Activated naive CD4-positive, alpha-beta T cell treated with anti-CD3 and anti-CD28 coated beads, Interleukin-2, amount 10 ng/mL, durations not matched to agents 7 days and 5 days (primary cell): ENCODE measurements at regions not wholly inside any gene's neighbourhood (a gene's known extent, or its start where the extent isn't known, plus 50 kb on each side); places are given as distances from the start of the nearest gene placed in this dataset.
"Not testable (repeated sequence)": the region's sequence is repeated elsewhere in the genome, so short reads cannot be mapped to it uniquely, and the experiment has no call there.

ENCODE experiments used
- CTCF ChIA-PET: fragments of 350-600 bp; sonication (Branson Sonifier 250); formaldehyde crosslinking; loops from one replicate; lab custom pipeline; 2021; ENCODE audit warnings: antibody characterized with exemption; lab: Charles Lee
- DNase-seq: peaks from one replicate; pipeline ENCODE4 v3.0.0-alpha.2; 2020
- H3K27ac Mint-ChIP-seq: one replicate; pipeline ENCODE4 v1.8.0; 2021; ENCODE audit warnings: mild to moderate bottlenecking, moderate library complexity, mixed read lengths
- H3K27me3 Mint-ChIP-seq: one replicate; pipeline ENCODE4 v1.8.0; 2021; ENCODE audit warnings: mild to moderate bottlenecking, mixed read lengths
- H3K36me3 Mint-ChIP-seq: one replicate; pipeline ENCODE4 v1.8.0; 2021; ENCODE audit warnings: mixed read lengths
- H3K4me1 Mint-ChIP-seq: one replicate; pipeline ENCODE4 v1.8.0; 2021; ENCODE audit warnings: mixed read lengths
- H3K4me3 Mint-ChIP-seq: one replicate; pipeline ENCODE4 v1.8.0; 2021; ENCODE audit warnings: mild to moderate bottlenecking, moderate library complexity, mixed read lengths
- H3K9me3 Mint-ChIP-seq: one replicate; pipeline ENCODE4 v1.8.0; 2021; ENCODE audit warnings: mixed read lengths

DNA sequence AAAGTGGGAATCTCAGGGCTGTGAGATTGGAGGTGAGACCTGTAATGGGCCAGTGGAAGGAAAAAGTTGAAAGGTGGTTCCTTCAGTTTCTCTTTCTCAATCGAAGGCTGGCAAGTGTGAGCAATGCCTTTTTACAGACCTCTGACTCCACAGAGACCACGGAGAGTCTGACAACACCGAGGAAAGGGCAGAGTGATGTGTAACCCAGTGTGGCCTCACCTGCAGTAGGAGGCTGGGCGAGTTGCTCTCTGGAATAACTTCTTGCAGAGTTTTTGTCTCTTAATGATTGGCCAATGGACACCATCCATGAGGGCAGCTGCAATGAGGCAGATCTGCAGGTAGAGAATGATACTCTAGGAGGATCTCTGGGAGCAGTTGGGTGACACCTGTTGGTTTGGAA, 115.8 kb downstream of the CRYBB2 start:
- DNase-seq, CTCF ChIA-PET, H3K4me3 Mint-ChIP-seq, H3K4me1 Mint-ChIP-seq, H3K36me3 Mint-ChIP-seq, H3K27ac Mint-ChIP-seq, H3K9me3 Mint-ChIP-seq: not testable (repeated sequence)
- H3K27me3 Mint-ChIP-seq = peaks cover 14% of the 10 kb centered on the region

GRCh38 chr22:25340536-25340935, 121.1 kb downstream of the CRYBB2 start:
- CTCF ChIA-PET, DNase-seq, H3K4me3 Mint-ChIP-seq, H3K36me3 Mint-ChIP-seq, H3K27ac Mint-ChIP-seq, H3K4me1 Mint-ChIP-seq: not testable (repeated sequence)
- H3K27me3 Mint-ChIP-seq = peaks cover 19% of the 10 kb centered on the region
- peaks cover 16% of the 10 kb centered on the region for H3K9me3 Mint-ChIP-seq

- H3K4me1 Mint-ChIP-seq, H3K4me3 Mint-ChIP-seq, DNase-seq, H3K27ac Mint-ChIP-seq, H3K27me3 Mint-ChIP-seq, CTCF ChIA-PET: not testable (repeated sequence)
- Mint-ChIP-seq H3K9me3 (peaks cover 12% of the 10 kb centered on the region), H3K36me3 (peaks cover 13% of the 10 kb centered on the region)
These were observed 124.9 kb downstream of the CRYBB2 start for GRCh38 chr22:25344366-25344765.

- H3K4me3 Mint-ChIP-seq = no peak overlapping the region
- H3K36me3 Mint-ChIP-seq = peaks cover 25% of the 10 kb centered on the region
- CTCF ChIA-PET = no interaction called here
- H3K4me1 Mint-ChIP-seq = no peaks in the 10 kb centered on the region
- DNase-seq = peak; percentile 11
- peaks cover 6% of the 10 kb centered on the region for H3K9me3 Mint-ChIP-seq
- H3K27me3 Mint-ChIP-seq = peaks cover 9% of the 10 kb centered on the region
- H3K27ac Mint-ChIP-seq = no peak overlapping the region
These were observed 127.7 kb downstream of the CRYBB2 start for GRCh38 chr22:25346859-25347751.

DNA sequence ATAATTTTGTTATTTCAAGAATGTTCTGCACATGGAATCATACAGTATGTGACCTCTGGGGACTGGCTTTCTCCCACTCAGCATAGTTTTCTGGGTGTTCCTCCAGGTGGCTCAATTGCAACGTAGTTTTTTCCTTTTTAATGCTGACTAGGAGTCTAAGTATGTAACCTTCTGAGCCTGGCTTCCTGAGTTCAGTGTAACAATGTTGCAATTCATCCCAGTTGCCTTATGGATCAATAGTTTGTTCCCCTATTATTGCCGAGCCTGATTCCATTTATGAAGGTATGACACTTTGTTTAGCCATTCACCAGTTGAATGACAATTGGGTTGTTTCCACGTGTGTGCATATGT, 128.3 kb downstream of the CRYBB2 start:
- CTCF ChIA-PET = no interaction called here
- Mint-ChIP-seq H3K4me3 (no peak overlapping the region), H3K27ac (no peak overlapping the region), H3K36me3 (peaks cover 30% of the 10 kb centered on the region), H3K4me1 (no peaks in the 10 kb centered on the region), H3K27me3 (peaks cover 9% of the 10 kb centered on the region), H3K9me3 (peaks cover 4% of the 10 kb centered on the region)
- DNase-seq = no peak

DNA sequence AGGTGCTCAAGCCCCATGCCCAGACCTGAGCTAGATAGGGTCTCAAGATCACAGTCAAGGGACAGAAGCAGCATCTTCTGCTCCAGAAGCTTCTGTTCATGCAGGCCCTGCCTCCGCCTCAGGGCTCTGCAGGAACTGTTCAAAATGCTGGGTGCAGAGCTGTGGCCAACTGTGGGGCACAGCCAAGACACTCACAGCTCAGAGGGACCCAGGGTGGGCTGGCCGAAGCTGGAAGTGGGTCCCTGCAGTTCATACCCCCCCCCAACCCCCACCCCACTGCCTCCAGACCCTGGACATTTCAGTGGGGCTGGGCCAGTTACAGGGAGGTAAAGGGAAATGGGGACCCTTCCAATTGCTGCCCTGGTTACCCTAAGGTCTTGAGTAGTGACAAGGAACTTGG, 129.0 kb downstream of the CRYBB2 start:
- Mint-ChIP-seq H3K4me3 (no peak overlapping the region), H3K4me1 (no peaks in the 10 kb centered on the region), H3K9me3 (peaks cover 4% of the 10 kb centered on the region), H3K27me3 (peaks cover 9% of the 10 kb centered on the region), H3K27ac (no peak overlapping the region), H3K36me3 (peaks cover 32% of the 10 kb centered on the region)
- CTCF ChIA-PET = no interaction called here
- DNase-seq = peak; percentile 17

DNA sequence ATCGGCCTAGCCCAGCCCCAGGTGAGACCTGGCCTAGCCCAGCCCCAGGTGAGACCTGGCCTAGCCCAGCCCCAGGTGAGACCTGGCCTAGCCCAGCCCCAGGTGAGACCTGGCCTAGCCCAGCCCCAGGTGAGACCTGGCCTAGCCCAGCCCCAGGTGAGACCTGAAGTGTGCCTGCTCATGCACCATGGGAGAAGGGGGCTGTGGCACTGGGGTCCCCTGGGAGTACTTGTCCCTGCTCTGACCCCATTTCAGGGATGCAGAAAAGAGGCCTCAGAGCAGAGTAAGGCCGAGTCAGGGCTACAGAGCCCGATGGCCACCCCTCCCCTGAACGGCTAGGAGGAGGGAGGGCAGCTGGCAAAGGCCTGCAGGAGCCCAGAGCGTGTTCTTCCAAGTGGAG, 129.6 kb downstream of the CRYBB2 start:
- H3K36me3 Mint-ChIP-seq = peaks cover 37% of the 10 kb centered on the region
- CTCF ChIA-PET, H3K27ac Mint-ChIP-seq: not testable (repeated sequence)

DNA sequence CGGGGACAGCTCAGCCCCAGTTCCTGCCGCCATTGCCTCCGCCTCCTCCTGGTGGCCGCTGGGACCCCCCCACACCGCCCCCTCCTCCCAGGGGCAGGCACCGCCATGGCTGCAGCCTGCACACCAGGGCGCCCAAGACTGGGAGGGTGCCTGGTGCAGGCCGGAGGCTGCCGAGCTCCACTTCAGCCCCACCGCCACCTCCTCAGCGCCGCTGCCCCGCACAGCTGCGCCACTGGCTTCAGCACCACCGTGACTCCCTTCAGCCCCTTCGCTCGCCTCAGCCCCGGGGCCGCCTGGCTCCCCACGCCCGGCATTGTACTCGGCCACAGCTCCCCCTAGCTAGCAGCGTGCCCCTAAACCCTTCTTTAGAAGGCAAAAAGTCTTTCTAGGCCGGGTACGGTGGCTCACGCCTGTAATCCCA, 131.1 kb downstream of the CRYBB2 start:
- H3K36me3 Mint-ChIP-seq = peaks cover 42% of the 10 kb centered on the region
- CTCF ChIA-PET = interaction anchor here (1.9 kb wide), 1 partner anchor 17 kb away, joined by 5 read pairs; no protein-coding TSS in a partner anchor
- peak; percentile 8 for DNase-seq

More for the DNA sequence above, 129.6 kb downstream of the CRYBB2 start:
- DNase-seq = peak; percentile 13
- not testable (repeated sequence) for H3K4me3 Mint-ChIP-seq, H3K4me1 Mint-ChIP-seq, H3K9me3 Mint-ChIP-seq, H3K27me3 Mint-ChIP-seq

DNA sequence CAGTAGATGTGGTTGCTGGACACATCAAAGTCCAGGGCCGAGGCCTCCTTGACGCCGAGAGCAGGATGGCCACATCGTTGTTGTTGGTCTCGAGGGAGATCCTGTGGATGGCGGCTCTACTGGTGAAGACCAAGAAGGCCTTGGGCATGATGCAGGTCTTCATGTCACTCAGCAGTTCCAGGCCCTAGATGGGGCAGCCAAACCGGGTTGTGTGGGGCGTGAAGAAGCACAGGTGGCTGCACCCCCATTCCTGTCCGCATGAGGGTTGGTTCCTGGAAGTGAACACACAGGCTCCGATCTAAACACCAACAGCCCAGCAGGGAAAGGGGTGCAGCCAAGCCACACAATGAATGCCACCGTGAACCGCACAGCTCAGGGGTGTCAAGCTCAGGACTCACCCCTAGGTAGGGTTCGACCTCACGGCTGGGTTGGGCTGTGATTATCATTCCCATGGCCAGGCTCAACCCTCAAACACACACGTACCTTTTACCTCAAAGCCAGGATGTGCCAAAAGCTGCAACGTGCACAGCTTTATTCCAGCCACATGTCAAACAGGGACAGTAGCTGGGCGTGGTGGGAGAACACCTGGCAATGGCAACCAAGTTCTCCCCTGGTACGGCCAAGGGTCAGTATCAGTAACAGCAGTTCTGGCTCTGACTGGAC, 132.3 kb downstream of the CRYBB2 start:
- H3K9me3 Mint-ChIP-seq = no peaks in the 10 kb centered on the region
- no peaks in the 10 kb centered on the region for H3K27me3 Mint-ChIP-seq
- no peak overlapping the region for H3K4me3 Mint-ChIP-seq
- H3K36me3 Mint-ChIP-seq = peaks cover 39% of the 10 kb centered on the region
- DNase-seq = peak; percentile 11
- H3K4me1 Mint-ChIP-seq = peaks cover 4% of the 10 kb centered on the region
- no peak overlapping the region for H3K27ac Mint-ChIP-seq
- CTCF ChIA-PET = interaction anchor here (1.9 kb wide), 1 partner anchor 18 kb away, joined by 5 read pairs; no protein-coding TSS in a partner anchor

More for the DNA sequence above, 131.1 kb downstream of the CRYBB2 start:
- Mint-ChIP-seq H3K9me3 (no peaks in the 10 kb centered on the region), H3K4me1 (no peaks in the 10 kb centered on the region), H3K4me3 (no peak overlapping the region), H3K27ac (no peak overlapping the region), H3K27me3 (no peaks in the 10 kb centered on the region)

- Mint-ChIP-seq H3K4me1 (peaks cover 4% of the 10 kb centered on the region), H3K27ac (no peak overlapping the region), H3K27me3 (no peaks in the 10 kb centered on the region), H3K4me3 (no peak overlapping the region), H3K9me3 (no peaks in the 10 kb centered on the region), H3K36me3 (peaks cover 39% of the 10 kb centered on the region)
- CTCF ChIA-PET = interaction anchor here (1.9 kb wide), 1 partner anchor 19 kb away, joined by 5 read pairs; no protein-coding TSS in a partner anchor
- peak; percentile 11 for DNase-seq
These were observed 132.8 kb downstream of the CRYBB2 start for GRCh38 chr22:25352294-25352680.

- H3K27me3 Mint-ChIP-seq = no peaks in the 10 kb centered on the region
- no peak overlapping the region for H3K27ac Mint-ChIP-seq
These were observed 134.3 kb downstream of the CRYBB2 start for GRCh38 chr22:25353516-25354445.

GRCh38 chr22:25354456-25354855, 135.0 kb downstream of the CRYBB2 start:
- Mint-ChIP-seq H3K9me3 (no peaks in the 10 kb centered on the region), H3K4me1 (peaks cover 4% of the 10 kb centered on the region), H3K27me3 (no peaks in the 10 kb centered on the region), H3K27ac (no peak overlapping the region), H3K4me3 (no peak overlapping the region), H3K36me3 (peaks cover 39% of the 10 kb centered on the region)
- DNase-seq = no peak
- CTCF ChIA-PET = interaction anchor here (1.3 kb wide), 1 partner anchor 8 kb away, joined by 3 read pairs; no protein-coding TSS in a partner anchor

More at GRCh38 chr22:25353516-25354445, 134.3 kb downstream of the CRYBB2 start:
- Mint-ChIP-seq H3K36me3 (peaks cover 39% of the 10 kb centered on the region), H3K9me3 (no peaks in the 10 kb centered on the region), H3K4me3 (no peak overlapping the region), H3K4me1 (peaks cover 4% of the 10 kb centered on the region)
- CTCF ChIA-PET = interaction anchor here (0.6 to 1.3 kb wide), 2 partner anchors 9 to 94 kb away, joined by 3 read pairs; no protein-coding TSS in a partner anchor
- DNase-seq = peak; percentile 13

DNA sequence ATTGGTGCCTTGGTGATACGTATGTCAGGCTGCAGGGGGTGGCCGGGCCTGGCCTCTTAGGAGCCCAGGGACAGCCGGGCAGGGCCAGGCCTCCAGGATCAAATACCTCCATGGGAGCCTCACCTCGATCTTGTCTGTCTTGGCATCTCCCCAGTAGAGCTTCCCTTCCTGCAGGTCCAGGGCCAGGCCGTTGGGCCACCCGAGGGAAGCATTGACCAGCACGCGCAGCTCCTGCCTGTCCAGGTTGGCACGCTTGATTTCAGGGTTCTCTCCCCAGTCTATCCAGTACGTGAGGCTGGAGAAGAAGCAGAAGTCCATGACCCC, 137.7 kb downstream of the CRYBB2 start:
- CTCF ChIA-PET = interaction anchor here (0.8 to 1.4 kb wide), 2 partner anchors 234 to 973 kb away, joined by 3 read pairs; no protein-coding TSS in a partner anchor
- Mint-ChIP-seq H3K4me3 (no peak overlapping the region), H3K4me1 (peaks cover 4% of the 10 kb centered on the region), H3K36me3 (peaks cover 28% of the 10 kb centered on the region), H3K9me3 (no peaks in the 10 kb centered on the region), H3K27ac (no peak overlapping the region), H3K27me3 (no peaks in the 10 kb centered on the region)
- DNase-seq = no peak
